ENCODE measurements at regions not wholly inside any gene's neighbourhood (a gene's known extent, or its start where the extent isn't known, plus 50 kb on each side); places are given as distances from the start of the nearest gene placed in this dataset.

DNA sequence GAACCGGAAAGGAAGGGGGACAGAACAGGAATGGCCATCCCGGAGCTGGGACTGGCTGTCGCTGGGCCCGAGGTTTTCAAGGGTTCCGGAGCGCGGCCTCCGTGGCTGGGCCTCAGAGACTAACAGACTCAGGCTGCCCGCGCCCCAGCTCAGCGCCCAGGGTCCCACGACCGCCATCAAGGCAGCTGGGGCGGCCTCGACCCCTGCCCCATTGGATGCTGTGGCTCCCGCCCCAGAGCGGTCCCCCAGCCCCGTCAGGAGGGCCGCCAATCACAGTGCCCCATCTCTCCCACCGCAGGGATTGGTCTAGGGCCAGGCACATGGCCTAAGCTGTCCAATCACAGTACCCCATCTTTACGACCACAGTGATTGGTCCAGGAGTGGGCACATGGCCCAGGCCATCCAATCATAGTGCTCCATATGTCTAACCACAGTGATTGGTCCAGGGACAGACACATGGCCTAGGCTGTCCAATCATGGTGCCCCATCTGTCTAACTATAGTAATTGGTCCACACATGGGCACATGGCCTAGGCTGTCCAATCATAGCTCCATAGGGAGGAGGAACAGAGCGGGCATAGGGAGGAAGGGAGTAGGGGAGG lies 105.3 kb upstream of the NKX1-1 start:
- no peak overlapping the region for H3K27ac ChIP-seq
- peak; percentile 72 to 78 for DNase-seq
- no peaks in the 10 kb centered on the region for H3K36me3 ChIP-seq (ENCODE audit: insufficient read depth in 1 of 2, low read depth in 1 of 2)
- no peaks in the 10 kb centered on the region for H3K4me1 ChIP-seq
- TF ChIP-seq, protein P1, sequence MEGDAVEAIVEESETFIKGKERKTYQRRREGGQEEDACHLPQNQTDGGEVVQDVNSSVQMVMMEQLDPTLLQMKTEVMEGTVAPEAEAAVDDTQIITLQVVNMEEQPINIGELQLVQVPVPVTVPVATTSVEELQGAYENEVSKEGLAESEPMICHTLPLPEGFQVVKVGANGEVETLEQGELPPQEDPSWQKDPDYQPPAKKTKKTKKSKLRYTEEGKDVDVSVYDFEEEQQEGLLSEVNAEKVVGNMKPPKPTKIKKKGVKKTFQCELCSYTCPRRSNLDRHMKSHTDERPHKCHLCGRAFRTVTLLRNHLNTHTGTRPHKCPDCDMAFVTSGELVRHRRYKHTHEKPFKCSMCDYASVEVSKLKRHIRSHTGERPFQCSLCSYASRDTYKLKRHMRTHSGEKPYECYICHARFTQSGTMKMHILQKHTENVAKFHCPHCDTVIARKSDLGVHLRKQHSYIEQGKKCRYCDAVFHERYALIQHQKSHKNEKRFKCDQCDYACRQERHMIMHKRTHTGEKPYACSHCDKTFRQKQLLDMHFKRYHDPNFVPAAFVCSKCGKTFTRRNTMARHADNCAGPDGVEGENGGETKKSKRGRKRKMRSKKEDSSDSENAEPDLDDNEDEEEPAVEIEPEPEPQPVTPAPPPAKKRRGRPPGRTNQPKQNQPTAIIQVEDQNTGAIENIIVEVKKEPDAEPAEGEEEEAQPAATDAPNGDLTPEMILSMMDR (IDR thresholded peaks at IDR 0.05): no peak
- ATAC-seq: peak in 3 of 4 donors; percentile 20 to 82 (median 76)
- H3K4me3 ChIP-seq: no peak overlapping the region
- H3K9me3 ChIP-seq: no peaks in the 10 kb centered on the region
- intact Hi-C loops (cut with DNase I): loop anchor here (5.0 to 10.0 kb wide), 2 partner anchors 154 to 157 kb away; no protein-coding TSS in a partner anchor
- 88 to 94% (median 91%) methylated on average over 20 to 22 of the region's 22 CpGs for WGBS, 3 donors
- peaks cover 0 to 50% (median 13%) of the 10 kb centered on the region in 3 donors for H3K27me3 ChIP-seq (ENCODE audit: insufficient read depth in 3 of 3, low read length in 2 of 3)

DNA sequence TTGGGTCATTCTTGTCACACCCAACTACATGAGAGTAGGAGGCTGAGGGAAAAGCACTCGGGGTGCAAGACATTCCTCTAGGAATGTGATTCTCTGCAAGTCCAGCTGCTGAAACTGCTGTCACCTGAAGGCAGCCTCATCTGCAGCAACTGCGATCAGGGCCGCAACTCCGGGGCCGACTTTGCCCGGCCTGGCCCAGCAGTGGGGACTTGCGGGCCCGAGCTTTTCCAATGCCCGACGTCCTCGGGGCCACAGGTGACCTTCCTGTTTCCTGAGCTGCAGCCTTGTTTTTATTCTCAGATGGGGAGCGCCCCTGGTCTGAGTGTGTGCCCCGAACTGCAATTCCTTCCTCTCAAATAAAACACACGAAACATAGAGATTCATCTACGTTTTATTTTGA lies 104.7 kb upstream of the NKX1-1 start:
- no peaks in the 10 kb centered on the region for H3K9me3 ChIP-seq
- H3K4me3 ChIP-seq: no peak overlapping the region
- peak; percentile 0 to 24 for DNase-seq
- no peaks in the 10 kb centered on the region for H3K36me3 ChIP-seq (ENCODE audit: insufficient read depth in 1 of 2, low read depth in 1 of 2)
- WGBS, 3 donors: 86 to 90% (median 88%) methylated on average over 15 of the region's 15 CpGs
- TF ChIP-seq, protein P1 (IDR thresholded peaks at IDR 0.05): no peak
- H3K4me1 ChIP-seq: no peaks in the 10 kb centered on the region
- intact Hi-C loops (cut with DNase I): loop anchor here (5.0 to 10.0 kb wide), 2 partner anchors 154 to 156 kb away; no protein-coding TSS in a partner anchor
- no peak for ATAC-seq
- H3K27me3 ChIP-seq (ENCODE audit: insufficient read depth in 3 of 3, low read length in 2 of 3): peaks cover 0 to 48% (median 13%) of the 10 kb centered on the region in 3 donors
- no peak overlapping the region for H3K27ac ChIP-seq

DNA sequence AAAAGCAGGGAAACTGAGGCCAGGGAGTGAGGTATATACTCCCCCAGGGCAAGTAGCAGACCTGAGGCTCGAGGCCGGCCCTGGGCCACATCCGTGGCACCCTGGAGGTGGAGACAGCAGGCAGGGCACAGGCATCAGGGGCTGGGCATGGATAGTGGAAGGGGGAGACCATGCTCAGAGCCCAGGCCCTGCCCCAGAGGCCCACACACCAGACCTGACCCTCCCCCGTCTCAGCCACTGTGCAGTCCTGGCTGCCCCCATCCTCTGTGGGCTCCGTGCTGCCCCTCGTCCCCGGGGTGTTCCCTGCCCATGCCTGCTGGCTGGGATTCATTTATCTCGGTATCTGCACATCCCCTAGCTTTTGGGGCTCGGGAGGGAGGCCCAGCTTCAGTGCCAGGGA lies 103.1 kb upstream of the NKX1-1 start:
- TF ChIP-seq, protein P1 (IDR thresholded peaks at IDR 0.05): no peak
- 60 to 64% (median 60%) methylated on average over 9 of the region's 9 CpGs for WGBS, 3 donors
- Histone ChIP-seq H3K27me3 (ENCODE audit: insufficient read depth in 3 of 3, low read length in 2 of 3) (peaks cover 0 to 58% (median 9%) of the 10 kb centered on the region in 3 donors), H3K4me3 (no peak overlapping the region), H3K9me3 (no peaks in the 10 kb centered on the region), H3K4me1 (no peaks in the 10 kb centered on the region), H3K36me3 (ENCODE audit: insufficient read depth in 1 of 2, low read depth in 1 of 2) (no peaks in the 10 kb centered on the region), H3K27ac (no peak overlapping the region)
- ATAC-seq (no peak), DNase-seq (peak; percentile 5 to 36)
- intact Hi-C loops (cut with DNase I): no loop called here

DNA sequence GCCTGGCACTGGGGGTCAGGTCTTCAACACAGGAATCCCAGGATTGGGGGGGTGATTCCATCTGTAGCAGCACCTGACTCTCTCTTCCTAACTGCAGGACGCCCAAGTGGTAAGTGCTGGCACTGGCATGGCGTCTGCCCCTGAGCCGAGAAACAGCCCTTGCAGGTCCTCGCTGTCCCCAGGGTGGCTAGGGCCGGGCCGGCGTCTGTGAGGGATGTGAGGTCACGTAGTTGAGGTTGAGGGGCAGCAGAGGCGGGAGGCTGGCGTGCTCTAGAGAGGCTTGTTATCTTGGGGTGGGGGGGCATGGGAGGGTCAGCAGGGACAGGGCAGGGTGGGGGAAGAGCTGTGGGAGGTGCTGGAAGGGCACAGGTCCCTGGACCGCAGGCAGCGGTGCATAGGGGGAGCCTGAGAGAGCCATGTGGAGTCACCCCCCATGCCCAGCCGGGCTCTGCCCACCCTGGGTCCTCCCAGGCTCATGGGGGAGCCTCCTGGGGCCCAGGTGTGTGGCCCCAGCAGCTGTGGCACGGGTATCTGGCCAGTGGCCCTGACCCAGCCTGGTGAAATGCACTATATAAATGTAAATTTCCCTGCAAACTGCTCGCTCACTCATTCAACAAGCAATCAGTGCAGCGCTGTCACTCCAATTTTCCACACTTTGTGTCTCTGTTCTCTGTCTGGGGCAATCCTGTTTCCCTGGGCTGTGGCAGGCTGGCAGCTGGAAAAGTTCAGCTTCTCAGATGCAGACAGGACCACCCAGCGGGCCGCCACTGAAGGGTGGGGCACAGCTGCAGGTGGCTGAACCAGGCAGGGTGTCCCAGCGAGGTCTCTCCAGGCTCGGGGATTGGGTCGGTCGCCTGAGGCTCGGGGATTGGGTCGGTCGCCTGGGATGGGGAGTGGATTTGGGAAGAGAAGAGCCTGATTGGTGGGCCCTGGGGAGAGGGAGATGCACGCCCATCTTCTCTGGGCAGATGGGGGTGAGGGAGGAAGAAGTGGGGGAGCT lies 102.2 kb upstream of the NKX1-1 start:
- Histone ChIP-seq H3K27ac (no peak overlapping the region), H3K36me3 (ENCODE audit: insufficient read depth in 1 of 2, low read depth in 1 of 2) (no peaks in the 10 kb centered on the region), H3K4me3 (no peak overlapping the region), H3K4me1 (no peaks in the 10 kb centered on the region), H3K9me3 (no peaks in the 10 kb centered on the region), H3K27me3 (ENCODE audit: insufficient read depth in 3 of 3, low read length in 2 of 3) (peaks cover 0 to 58% (median 12%) of the 10 kb centered on the region in 3 donors)
- TF ChIP-seq, protein P1 (IDR thresholded peaks at IDR 0.05): no peak
- ATAC-seq: no peak
- DNase-seq: peak in 1 of 2 donors; percentile 25
- intact Hi-C loops (cut with DNase I): no loop called here
- 48 to 54% (median 49%) methylated on average over 25 to 26 of the region's 26 CpGs for WGBS, 3 donors
